Activated CD8-positive, alpha-beta memory T cell treated with anti-CD3 and anti-CD28 coated beads, Interleukin-2, amount 50 U/mL, for 4 hours (primary cell): ENCODE measurements at regions not wholly inside any gene's neighbourhood (a gene's known extent, or its start where the extent isn't known, plus 50 kb on each side); places are given as distances from the start of the nearest gene placed in this dataset.

Source experiments
- DNase-seq: peaks from one replicate; pipeline ENCODE4 v3.0.0-alpha.2; 2020

DNA sequence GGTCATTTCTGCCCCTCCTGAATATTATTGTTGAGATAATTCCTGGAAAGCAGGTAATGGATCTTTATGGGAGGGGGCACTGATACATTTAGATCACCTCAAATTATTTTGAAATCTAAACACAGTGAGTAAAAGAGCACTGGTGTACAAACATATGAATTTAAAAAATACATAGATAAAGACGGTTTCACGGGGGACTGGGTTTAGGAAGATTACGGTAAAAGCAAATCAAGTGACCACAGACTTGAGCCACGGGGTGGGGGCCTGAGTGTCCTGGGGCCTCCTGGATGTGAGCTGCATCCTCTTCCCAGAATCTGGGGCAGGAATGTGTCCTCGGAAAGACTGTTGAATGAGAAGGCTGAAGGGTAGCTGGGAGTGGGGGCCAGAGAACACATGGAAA is 219.1 kb upstream of the KLF6 start:
- no peak for DNase-seq

- DNase-seq: no peak
Measured at GRCh38 chr10:4003348-4003973, 218.5 kb upstream of the KLF6 start.

DNA sequence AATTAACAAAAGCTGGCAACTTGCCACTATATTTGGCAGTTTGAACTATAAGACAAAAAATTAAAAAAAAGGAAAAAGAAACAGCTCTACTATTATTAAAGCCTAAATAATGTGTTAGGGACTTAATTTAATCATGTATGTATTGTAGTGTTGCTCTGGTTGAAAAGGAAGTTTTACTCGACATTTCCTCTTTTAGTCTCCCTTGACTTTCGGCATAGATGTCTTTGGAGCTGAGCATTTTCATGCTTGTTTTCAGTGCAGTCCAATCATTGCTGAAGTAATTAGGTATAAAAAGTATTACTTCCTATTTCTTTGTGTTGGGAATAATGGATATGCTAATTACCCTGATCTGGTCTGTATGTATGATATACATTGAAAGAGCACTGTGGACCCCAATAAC is 216.8 kb upstream of the KLF6 start:
- DNase-seq: no peak

- no peak for DNase-seq
Measured at GRCh38 chr10:3999642-4000041, 214.6 kb upstream of the KLF6 start.

- no peak for DNase-seq
Measured at GRCh38 chr10:3996697-3997096, 211.7 kb upstream of the KLF6 start.

DNA sequence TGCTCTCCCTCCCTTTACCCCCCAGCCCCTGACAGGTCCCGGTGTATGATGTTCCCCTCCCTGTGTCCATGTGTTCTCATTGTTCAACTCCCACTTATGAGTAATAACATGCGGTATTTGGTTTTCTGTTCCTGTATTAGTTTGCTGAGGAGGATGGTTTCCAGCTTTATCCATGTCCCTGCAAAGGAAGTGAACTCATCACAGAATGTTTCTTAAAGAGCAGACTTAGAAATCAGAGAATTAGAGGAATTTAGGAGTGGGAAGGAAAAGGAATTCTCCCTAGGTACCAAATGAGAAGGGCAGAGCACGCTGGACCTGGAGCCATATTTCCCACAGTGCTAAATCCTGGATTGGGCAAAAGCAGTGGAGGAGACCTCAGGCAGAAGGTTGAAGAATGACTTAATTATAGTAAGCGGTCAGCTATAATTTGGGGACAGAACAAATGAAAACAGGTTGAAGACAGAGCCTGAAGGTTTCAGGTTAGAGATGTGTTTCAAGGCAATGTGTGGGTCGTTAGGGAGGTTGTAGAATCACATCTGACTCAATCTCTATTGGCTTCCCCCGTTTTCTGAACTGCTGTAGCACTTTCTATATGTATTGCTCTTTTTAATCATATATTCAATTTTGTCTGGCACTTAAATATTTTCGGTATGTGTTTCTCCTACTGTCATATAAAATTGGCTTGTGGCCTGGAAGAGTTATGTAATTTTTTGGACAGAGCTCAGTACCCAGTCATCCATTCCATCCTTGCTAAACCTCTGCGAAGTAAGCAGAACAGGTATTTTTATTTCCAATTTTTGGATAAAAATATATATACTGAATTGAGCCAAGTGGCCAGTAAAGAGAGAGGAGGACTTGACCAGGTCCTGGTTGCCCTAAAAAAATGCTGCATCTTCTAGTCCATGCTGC is 210.5 kb upstream of the KLF6 start:
- no peak for DNase-seq

DNA sequence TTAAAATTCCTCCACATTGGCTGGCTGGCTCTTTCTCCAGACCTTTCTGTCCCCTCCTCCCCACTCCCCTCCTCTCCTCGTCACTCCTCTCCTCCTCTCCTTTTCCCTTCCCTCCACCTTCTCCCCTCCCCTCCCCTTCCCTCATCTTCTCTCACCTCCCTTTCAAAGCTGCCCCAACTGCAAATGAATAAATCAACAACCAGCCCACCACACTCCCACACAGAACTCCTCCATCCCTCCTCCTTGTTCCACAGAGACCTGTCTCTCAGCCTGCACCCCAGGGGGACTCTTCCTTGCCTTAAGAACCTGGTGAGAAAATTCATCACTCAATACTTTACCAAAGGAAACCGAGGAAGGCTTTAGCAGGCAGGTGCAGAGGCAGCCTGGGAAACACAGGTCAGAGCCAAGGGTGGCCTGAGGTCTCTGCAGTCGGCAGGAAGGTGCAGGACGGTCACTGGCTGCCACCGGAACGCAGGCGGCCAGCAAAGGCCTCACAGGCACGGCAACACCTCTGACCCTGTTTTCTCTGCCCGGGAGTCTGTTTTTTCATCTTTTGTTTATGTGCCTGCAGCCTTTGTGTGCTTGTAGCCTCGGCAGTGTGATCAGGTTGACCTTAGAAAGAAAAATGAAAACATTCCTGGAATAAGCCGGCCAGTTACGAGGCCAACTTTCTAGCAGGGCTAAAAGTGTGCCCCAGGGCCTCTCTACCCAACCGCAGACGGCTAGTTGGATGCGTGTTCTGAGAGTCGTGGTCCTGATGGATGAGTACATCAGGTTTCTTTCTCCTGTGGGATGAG is 207.6 kb upstream of the KLF6 start:
- no peak for DNase-seq

GRCh38 chr10:3990307-3990706 is 205.3 kb upstream of the KLF6 start:
- DNase-seq: no peak

GRCh38 chr10:3987143-3987974 is 202.3 kb upstream of the KLF6 start:
- no peak for DNase-seq

- DNase-seq: no peak
Measured at GRCh38 chr10:3986493-3987142, 201.6 kb upstream of the KLF6 start.

DNA sequence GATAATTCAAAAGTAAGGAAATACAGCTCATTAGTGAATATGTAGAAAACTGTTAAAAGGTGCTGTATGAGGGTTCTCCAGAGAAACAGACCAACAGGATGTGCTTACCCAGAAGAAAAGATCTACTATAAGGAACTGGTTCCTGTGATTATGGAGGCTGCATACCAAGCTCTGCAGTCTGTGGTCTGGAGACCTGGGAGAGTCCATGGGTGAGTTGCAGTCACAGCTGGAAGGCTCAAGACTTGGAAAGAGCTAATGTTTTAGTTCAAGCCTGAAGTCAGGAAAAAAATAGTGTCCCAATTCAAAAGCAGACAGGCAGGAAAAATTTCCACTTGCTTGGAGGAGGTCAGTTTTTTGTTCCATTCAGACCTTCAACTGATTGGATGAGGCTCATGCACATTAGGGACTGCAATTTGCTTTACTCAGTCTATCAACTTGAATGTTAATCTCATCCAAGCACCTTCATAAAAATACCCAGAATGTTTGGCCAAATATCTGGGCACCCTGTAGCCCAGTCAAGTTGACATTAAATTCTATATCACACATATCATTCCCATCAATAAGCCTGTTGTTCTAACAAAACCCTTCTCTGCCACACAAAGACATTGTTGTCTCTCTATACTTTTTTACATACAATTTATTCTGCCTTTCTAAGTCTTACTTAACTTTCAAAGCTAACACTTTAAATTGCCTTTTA is 197.9 kb upstream of the KLF6 start:
- DNase-seq: no peak

GRCh38 chr10:3981300-3981699 is 196.3 kb upstream of the KLF6 start:
- no peak for DNase-seq

- no peak for DNase-seq
Measured at GRCh38 chr10:3980660-3981059, 195.7 kb upstream of the KLF6 start.

GRCh38 chr10:3980144-3980543 is 195.1 kb upstream of the KLF6 start:
- DNase-seq: no peak

DNA sequence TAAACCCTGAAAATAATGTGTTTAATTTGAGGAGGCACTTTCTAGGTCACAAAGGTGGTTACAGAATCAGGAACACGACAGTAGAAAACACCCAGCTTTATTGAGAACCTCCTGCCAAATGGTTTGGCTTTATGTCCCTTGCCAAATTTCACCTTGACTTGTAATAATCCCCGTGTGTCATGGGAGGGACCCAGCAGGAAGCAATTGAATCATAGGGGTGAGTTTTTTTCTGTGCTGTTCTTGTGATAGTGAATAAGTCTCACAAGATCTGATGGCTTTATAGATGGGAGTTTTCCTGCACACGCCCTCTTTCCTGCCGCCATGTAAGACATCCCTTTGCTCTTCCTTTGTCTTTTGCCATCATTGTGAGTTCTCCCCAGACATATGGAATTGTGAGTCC is 193.8 kb upstream of the KLF6 start:
- no peak for DNase-seq

DNA sequence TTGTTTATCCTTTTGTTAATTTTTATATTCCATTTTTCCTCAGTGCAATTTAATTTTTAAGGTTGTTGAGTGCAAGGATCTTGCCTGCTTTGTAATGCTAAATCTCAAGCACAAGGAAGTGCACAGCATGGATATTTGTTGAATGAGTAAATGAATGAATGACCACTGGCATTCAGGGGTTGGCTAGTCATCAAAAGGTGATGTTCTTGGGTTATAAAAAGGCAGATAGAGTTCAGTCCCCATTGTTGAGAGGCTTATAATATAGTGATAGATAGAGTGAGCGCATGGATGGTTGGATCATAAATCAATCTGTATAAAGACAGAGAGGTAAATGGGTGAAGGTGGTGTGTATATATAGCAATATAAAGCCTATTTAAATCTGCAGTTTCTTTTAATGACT is 193.2 kb upstream of the KLF6 start:
- no peak for DNase-seq

GRCh38 chr10:3977761-3978160 is 192.8 kb upstream of the KLF6 start:
- DNase-seq: no peak

GRCh38 chr10:3976718-3977117 is 191.7 kb upstream of the KLF6 start:
- DNase-seq: no peak

GRCh38 chr10:3976171-3976570 is 191.2 kb upstream of the KLF6 start:
- no peak for DNase-seq

DNA sequence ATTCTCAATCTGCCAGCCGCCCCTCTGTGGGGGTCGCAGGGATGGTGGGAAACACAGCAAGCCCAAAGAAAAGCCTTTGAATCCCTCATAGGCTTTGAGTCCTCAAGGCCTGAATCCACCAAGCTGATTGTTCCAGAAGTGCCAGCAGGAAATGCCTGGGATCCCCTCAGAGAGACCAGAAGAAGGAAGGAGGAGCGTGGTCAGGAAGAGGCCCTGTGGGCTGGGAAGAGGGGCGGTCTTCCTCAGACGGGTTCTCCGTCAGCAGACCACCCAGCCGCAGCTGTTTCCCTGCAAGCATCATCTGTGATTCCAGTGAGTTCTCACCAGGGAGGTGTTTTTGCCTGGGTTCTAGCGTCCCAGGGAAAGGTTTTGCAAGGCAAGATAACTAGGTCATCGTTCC is 190.0 kb upstream of the KLF6 start:
- DNase-seq: no peak

GRCh38 chr10:3972460-3973301 is 187.7 kb upstream of the KLF6 start:
- no peak for DNase-seq
